Chondrocyte (in vitro differentiated cells): ENCODE measurements at regions not wholly inside any gene's neighbourhood (a gene's known extent, or its start where the extent isn't known, plus 50 kb on each side); places are given as distances from the start of the nearest gene placed in this dataset.
"Not testable (repeated sequence)": the region's sequence is repeated elsewhere in the genome, so short reads cannot be mapped to it uniquely, and the experiment has no call there.

Experiments
- DNase-seq: peaks from one replicate; pipeline ENCODE4 v3.0.0; 2021; ENCODE audit warnings: mixed read lengths, low spot score
- H3K27ac Mint-ChIP-seq: one replicate; pipeline ENCODE4 v1.8.0; 2021; ENCODE audit warnings: mild to moderate bottlenecking, moderate library complexity, mixed read lengths; ENCODE audit not compliant: unreplicated experiment
- H3K27me3 Mint-ChIP-seq: 2 replicates; pipeline ENCODE4 v1.8.0; 2021; ENCODE audit warnings: low read depth, mixed read lengths
- H3K36me3 Mint-ChIP-seq: 2 replicates; pipeline ENCODE4 v1.8.0; 2021; ENCODE audit warnings: low read depth, mixed read lengths
- H3K4me1 Mint-ChIP-seq: 2 replicates; pipeline ENCODE4 v1.8.0; 2021; ENCODE audit warnings: low read depth, mild to moderate bottlenecking, mixed read lengths
- H3K4me3 Mint-ChIP-seq: one replicate; pipeline ENCODE4 v1.8.0; 2021; ENCODE audit warnings: mild to moderate bottlenecking, moderate library complexity, mixed read lengths; ENCODE audit not compliant: unreplicated experiment
- H3K9me3 Mint-ChIP-seq: 2 replicates; pipeline ENCODE4 v1.8.0; 2021; ENCODE audit warnings: low read depth, mixed read lengths
- CTCF ChIP-seq: fragments of 200-600 bp; sonication (generic); IDR thresholded peaks from 2 replicates; pipeline ENCODE4 v1.5.0; 2021; ENCODE audit warnings: antibody characterized with exemption, mild to moderate bottlenecking, moderate library complexity

DNA sequence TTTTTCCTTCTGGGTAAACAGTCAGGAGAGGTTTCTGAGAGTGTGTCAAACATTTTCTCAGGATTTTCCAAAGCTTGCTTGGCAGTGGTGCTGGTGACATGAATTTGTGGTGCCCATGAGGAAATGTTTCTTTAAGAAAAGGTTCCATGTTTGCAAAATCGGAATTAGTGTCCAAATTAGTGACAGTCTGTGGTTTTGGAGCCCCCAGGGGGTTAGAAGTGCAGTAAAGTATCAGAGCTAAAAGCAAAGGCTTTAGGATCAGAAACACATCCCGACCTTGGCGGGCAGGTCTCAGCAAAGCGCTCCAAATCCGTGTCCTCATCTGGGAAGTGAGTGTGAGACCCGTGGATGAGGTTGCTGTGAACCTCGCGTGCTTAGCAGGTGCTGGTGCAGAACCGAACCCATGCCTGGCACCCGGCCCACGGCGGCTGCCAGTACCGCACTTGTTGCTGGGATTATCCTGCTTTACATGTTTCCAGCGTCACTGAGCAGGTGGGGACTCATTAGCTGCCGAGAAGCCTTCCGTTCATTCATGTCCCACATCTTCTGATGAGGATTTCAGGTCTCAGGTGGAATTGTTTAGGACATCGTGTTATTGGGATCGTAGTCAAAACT is 70.8 kb upstream of the COL5A1 start:
- Mint-ChIP-seq H3K4me3 (no peak overlapping the region), H3K36me3 (no peaks in the 10 kb centered on the region), H3K27me3 (no peaks in the 10 kb centered on the region), H3K27ac (peak overlapping the region; percentile 63), H3K4me1 (peaks cover 37% of the 10 kb centered on the region), H3K9me3 (peaks cover 7% of the 10 kb centered on the region)
- TF ChIP-seq CTCF, result no peak
- no peak for DNase-seq

DNA sequence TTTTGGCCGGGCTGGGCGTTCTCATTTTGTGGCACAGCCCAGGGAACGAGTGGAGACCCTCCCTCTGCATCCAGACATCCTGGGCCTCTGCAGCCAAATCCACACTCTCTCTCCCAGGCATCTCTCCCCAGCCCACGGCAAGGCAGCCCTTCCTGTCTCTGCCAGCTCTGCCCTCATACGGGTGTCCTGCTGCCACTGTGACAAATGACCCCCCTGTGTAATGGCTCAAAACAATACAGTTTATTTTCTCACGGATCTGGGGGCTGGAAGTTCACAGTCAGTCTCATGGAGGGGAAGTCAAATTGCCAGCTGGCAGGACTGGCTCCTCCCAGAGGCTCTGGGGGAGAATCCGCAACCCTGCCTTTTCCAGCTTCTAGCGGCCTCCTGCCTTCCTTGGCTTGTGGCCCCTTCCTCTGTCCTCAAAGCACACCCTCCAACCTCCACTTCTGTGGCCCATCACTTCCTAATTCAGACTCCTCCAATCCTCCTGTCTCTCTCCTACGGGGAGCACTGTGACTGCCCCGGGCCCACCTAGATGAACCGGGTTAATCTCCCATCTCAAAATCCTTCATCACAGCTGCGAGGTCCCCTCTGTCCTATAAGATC is 70.2 kb upstream of the COL5A1 start:
- peaks cover 7% of the 10 kb centered on the region for H3K9me3 Mint-ChIP-seq
- DNase-seq, result no peak
- H3K27me3 Mint-ChIP-seq, result no peaks in the 10 kb centered on the region
- no peak overlapping the region for H3K4me3 Mint-ChIP-seq
- no peaks in the 10 kb centered on the region for H3K36me3 Mint-ChIP-seq
- TF ChIP-seq CTCF, result no peak
- H3K4me1 Mint-ChIP-seq, result peaks cover 43% of the 10 kb centered on the region
- no peak overlapping the region for H3K27ac Mint-ChIP-seq

DNA sequence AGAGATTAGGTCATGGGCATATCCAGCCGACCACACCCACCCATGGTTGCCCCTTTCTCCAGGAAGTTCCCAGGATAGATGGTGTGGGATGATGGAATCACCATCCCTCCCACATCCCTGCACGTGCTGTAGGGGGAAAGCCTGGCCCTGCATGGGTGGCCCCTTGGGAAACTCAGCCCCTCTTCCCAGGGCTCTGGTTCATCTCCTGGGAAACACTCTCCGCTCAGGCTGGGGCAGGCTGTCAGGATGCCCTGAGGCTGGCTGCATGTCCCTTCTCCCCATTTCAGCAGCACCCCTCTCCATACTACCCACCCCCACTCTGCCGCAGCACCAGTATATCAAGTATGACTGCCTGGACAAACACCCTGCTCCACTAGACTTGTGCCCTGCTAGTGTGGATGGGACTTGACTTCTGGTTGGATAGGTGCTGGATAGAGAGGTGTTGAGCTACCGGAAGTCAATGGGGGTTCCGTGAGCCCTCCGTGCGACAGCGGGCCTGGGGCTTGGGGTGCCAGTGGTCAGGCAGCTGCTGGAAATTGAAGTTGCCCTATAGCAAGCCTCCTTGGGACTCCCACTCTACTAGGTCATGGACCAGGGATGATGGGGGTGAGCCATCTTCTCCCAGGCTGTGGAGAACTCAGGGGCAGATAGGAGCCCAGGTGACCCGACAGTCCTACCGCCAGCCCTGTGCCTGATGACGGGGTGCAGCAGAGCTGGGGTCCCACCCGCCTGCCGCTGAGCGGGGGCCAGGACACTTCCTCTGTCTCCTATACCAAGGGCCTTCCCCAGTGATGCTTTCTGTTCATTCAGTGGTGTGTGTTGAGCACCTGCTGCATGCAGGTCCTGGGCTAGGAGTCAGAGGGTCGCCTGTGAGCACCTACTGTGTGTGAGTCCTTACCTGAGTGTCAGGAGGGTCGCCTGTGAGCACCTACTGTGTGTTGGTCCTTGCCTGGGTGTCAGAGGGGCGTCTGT is 69.4 kb upstream of the COL5A1 start:
- peaks cover 46% of the 10 kb centered on the region for H3K4me1 Mint-ChIP-seq
- no peak overlapping the region for H3K4me3 Mint-ChIP-seq
- TF ChIP-seq CTCF, result no peak
- DNase-seq, result no peak
- peaks cover 6% of the 10 kb centered on the region for H3K9me3 Mint-ChIP-seq
- no peaks in the 10 kb centered on the region for H3K36me3 Mint-ChIP-seq
- H3K27ac Mint-ChIP-seq, result no peak overlapping the region
- H3K27me3 Mint-ChIP-seq, result no peaks in the 10 kb centered on the region

DNA sequence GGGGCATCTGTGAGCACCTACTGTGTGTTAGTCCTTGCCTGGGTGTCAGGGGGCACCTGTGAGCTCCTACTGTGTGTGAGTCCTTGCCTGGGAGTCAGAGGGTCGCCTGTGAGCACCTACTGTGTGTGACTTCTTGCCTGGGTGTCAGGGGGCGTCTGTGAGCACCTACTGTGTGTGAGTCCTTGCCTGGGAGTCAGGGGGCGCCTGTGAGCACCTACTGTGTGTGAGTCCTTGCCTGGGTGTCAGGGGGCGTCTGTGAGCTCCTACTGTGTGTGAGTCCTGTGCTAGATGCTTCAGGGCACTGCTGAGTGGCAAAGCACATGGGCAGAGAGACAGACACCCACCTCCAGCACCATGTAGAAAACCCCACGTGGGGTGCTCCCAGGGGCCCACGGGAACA is 66.9 kb upstream of the COL5A1 start:
- not testable (repeated sequence) for H3K36me3 Mint-ChIP-seq, H3K27me3 Mint-ChIP-seq, DNase-seq, H3K9me3 Mint-ChIP-seq, H3K4me3 Mint-ChIP-seq, H3K27ac Mint-ChIP-seq
- peaks cover 41% of the 10 kb centered on the region for H3K4me1 Mint-ChIP-seq

GRCh38 chr9:134575103-134575900 is 66.3 kb upstream of the COL5A1 start:
- no peak for TF ChIP-seq CTCF
- DNase-seq, result no peak

More at GRCh38 chr9:134575103-134575900, 66.3 kb upstream of the COL5A1 start:
- peaks cover 14% of the 10 kb centered on the region for H3K9me3 Mint-ChIP-seq
- H3K4me1 Mint-ChIP-seq, result peaks cover 37% of the 10 kb centered on the region
- H3K27ac Mint-ChIP-seq, result peak overlapping the region; percentile 61
- H3K27me3 Mint-ChIP-seq, result no peaks in the 10 kb centered on the region
- H3K4me3 Mint-ChIP-seq, result no peak overlapping the region
- peaks cover 4% of the 10 kb centered on the region for H3K36me3 Mint-ChIP-seq
